A673 (cell line): ENCODE measurements at regions not wholly inside any gene's neighbourhood (a gene's known extent, or its start where the extent isn't known, plus 50 kb on each side); places are given as distances from the start of the nearest gene placed in this dataset.

Source experiments
- BruUV-seq: library from RNA; stranded (reverse); fragments of 400-500 nt; replicated peaks from 2 replicates; lab custom pipeline; 2021; lab: Mats Ljungman, UMichigan
- CTCF ChIA-PET: fragments of 300-600 bp; sonication (Branson Sonifier 250); formaldehyde crosslinking; loops from one replicate; lab custom pipeline; 2022; ENCODE audit warnings: antibody characterized with exemption; lab: Charles Lee
- POLR2A ChIA-PET: fragments of 300-600 bp; sonication (Branson Sonifier 250); formaldehyde crosslinking; loops from one replicate; lab custom pipeline; 2022; ENCODE audit warnings: antibody characterized with exemption; ENCODE audit not compliant: low non-redundant PET; lab: Charles Lee
- DNase-seq: peaks from one replicate; pipeline ENCODE4 v3.0.0-alpha.2; 2015; ENCODE audit warnings: low spot score
- H3K27ac ChIP-seq: fragments of 200-600 bp; sonication (generic); 2 replicates; pipeline ENCODE4 v1.5.1; 2016; ENCODE audit warnings: mixed run types, low read depth, mild to moderate bottlenecking, mixed read lengths, antibody characterized with exemption, low read length; ENCODE audit not compliant: poor library complexity, severe bottlenecking
- H3K27me3 ChIP-seq: fragments of 200-600 bp; sonication (generic); replicated peaks from 2 replicates; pipeline ENCODE4 v1.6.1; 2017; ENCODE audit warnings: mixed run types, low read depth, mild to moderate bottlenecking, mixed read lengths, antibody characterized with exemption, low read length; ENCODE audit not compliant: insufficient read depth, poor library complexity
- H3K36me3 ChIP-seq: fragments of 200-600 bp; sonication (generic); 2 replicates; pipeline ENCODE4 v1.6.1; 2016; ENCODE audit warnings: mixed run types, mild to moderate bottlenecking, mixed read lengths, antibody characterized with exemption, low read length; ENCODE audit not compliant: insufficient read depth, poor library complexity, severe bottlenecking
- H3K4me1 ChIP-seq: fragments of 200-600 bp; sonication (generic); 2 replicates; pipeline ENCODE4 v1.6.1; 2017; ENCODE audit warnings: mixed run types, mild to moderate bottlenecking, mixed read lengths, antibody characterized with exemption, low read length; ENCODE audit not compliant: insufficient read depth, poor library complexity, severe bottlenecking
- H3K4me3 ChIP-seq: fragments of 200-600 bp; sonication (generic); 2 replicates; pipeline ENCODE4 v1.5.1; 2016; ENCODE audit warnings: low read depth, mixed run types, mild to moderate bottlenecking, mixed read lengths, low read length; ENCODE audit not compliant: poor library complexity, severe bottlenecking
- H3K9me3 ChIP-seq: fragments of 200-600 bp; sonication (generic); 2 replicates; pipeline ENCODE4 v1.6.1; 2016; ENCODE audit warnings: mixed run types, low read depth, mild to moderate bottlenecking, mixed read lengths, antibody characterized with exemption, low read length; ENCODE audit not compliant: poor library complexity, severe bottlenecking
- EZH2 ChIP-seq: fragments of 200-600 bp; sonication (generic); IDR thresholded peaks from 2 replicates; pipeline ENCODE4 v1.6.1; 2017; ENCODE audit warnings: borderline replicate concordance, low read depth, mild to moderate bottlenecking, mixed read lengths, antibody characterized with exemption, low read length; ENCODE audit not compliant: poor library complexity, severe bottlenecking
- intact Hi-C: fragments of 100-400 bp; cut with micrococcal nuclease; formaldehyde crosslinking; loops from one replicate; pipeline ENCODE4 v1.10.0; 2022; ENCODE audit not compliant: unreplicated experiment
- TF ChIP-seq, protein P1 (sequence below): fragments of 300-800, 200-600 bp; sonication (generic); conservative IDR thresholded peaks from 2 replicates; pipeline ENCODE4 v1.5.1; 2017; ENCODE audit warnings: low read depth, mild to moderate bottlenecking, antibody characterized with exemption, low read length, moderate library complexity, mixed read lengths

DNA sequence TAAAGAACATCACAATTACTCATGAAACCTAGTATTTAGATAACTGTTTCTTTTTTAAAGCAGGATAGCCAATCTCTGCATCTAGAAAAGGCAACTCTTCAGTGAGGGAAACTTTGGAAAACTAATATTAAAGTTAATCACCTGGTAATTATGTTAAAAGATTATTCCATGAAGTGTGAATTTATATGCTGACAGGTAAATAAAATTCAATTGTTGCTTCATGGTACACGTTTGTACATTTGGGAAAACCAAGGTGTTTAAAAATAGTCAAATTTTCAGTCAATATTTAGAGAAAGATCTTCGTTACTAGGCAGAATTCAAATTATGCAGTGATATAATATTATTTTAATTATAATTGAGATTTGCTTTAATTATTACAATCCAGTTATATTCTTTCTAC lies 100.1 kb upstream of the LRFN5 start:
- H3K4me3 ChIP-seq: no peak overlapping the region
- no peak overlapping the region for H3K27ac ChIP-seq
- no peaks in the 10 kb centered on the region for H3K36me3 ChIP-seq
- no peaks in the 10 kb centered on the region for H3K27me3 ChIP-seq
- no TSS peak for BruUV-seq
- ChIA-PET POLR2A (no interaction called here), CTCF (no interaction called here)
- no peak for DNase-seq
- intact Hi-C loops: no loop called here
- H3K4me1 ChIP-seq: no peaks in the 10 kb centered on the region
- H3K9me3 ChIP-seq: no peaks in the 10 kb centered on the region
- no peak for TF ChIP-seq EZH2
- TF ChIP-seq, protein P1, sequence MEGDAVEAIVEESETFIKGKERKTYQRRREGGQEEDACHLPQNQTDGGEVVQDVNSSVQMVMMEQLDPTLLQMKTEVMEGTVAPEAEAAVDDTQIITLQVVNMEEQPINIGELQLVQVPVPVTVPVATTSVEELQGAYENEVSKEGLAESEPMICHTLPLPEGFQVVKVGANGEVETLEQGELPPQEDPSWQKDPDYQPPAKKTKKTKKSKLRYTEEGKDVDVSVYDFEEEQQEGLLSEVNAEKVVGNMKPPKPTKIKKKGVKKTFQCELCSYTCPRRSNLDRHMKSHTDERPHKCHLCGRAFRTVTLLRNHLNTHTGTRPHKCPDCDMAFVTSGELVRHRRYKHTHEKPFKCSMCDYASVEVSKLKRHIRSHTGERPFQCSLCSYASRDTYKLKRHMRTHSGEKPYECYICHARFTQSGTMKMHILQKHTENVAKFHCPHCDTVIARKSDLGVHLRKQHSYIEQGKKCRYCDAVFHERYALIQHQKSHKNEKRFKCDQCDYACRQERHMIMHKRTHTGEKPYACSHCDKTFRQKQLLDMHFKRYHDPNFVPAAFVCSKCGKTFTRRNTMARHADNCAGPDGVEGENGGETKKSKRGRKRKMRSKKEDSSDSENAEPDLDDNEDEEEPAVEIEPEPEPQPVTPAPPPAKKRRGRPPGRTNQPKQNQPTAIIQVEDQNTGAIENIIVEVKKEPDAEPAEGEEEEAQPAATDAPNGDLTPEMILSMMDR: no peak

DNA sequence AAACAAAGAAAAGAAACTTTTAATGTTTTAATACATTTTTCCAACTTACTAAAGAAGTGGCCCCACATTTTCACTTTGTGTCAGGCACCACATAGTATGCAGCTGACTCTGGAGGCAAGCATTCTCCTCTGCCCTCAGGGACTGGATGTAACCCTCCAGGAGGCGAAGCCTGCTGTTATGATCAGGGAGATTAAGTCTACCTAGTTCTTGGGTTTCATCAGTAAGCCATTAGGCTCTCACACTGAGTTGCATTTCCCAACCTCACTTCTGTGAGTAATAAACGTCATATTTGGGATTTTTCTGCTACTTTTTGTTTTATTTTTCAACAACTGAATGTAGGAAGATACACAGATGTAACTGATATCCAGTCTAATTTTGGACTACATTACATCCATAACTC lies 101.2 kb upstream of the LRFN5 start:
- Histone ChIP-seq H3K36me3 (no peaks in the 10 kb centered on the region), H3K4me3 (no peak overlapping the region), H3K9me3 (no peaks in the 10 kb centered on the region), H3K27ac (no peak overlapping the region), H3K27me3 (no peaks in the 10 kb centered on the region), H3K4me1 (no peaks in the 10 kb centered on the region)
- TF ChIP-seq, protein P1: no peak
- TF ChIP-seq EZH2: no peak
- POLR2A ChIA-PET: no interaction called here
- CTCF ChIA-PET: no interaction called here
- no TSS peak for BruUV-seq
- DNase-seq: peak; percentile 2
- intact Hi-C loops: no loop called here

DNA sequence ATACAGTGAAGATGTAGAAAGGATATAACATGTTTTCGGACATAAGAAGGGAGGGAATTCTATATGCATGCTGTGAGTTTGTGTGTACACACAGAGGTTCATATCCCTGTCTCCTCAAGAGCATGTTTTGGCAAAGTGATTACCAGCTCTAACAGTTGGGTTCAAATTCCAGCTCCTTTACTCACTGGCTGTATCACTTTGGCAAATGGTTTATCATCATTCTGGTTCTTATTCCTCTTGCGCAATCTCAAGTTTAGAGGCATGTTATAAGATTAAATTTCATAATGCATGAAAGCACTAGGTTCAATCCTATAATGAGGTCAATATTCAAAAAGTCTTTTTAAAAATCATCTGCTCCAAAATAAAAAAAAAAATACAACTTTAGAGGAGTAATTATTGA lies 107.7 kb upstream of the LRFN5 start:
- Histone ChIP-seq H3K4me1 (no peaks in the 10 kb centered on the region), H3K27me3 (no peaks in the 10 kb centered on the region), H3K4me3 (no peak overlapping the region), H3K27ac (no peak overlapping the region), H3K9me3 (no peaks in the 10 kb centered on the region), H3K36me3 (no peaks in the 10 kb centered on the region)
- CTCF ChIA-PET: no interaction called here
- POLR2A ChIA-PET: no interaction called here
- peak; percentile 11 for DNase-seq
- intact Hi-C loops: no loop called here
- BruUV-seq: no TSS peak
- TF ChIP-seq EZH2: no peak
- TF ChIP-seq, protein P1: no peak
